DOHH2 (cell line): ENCODE measurements at regions not wholly inside any gene's neighbourhood (a gene's known extent, or its start where the extent isn't known, plus 50 kb on each side); places are given as distances from the start of the nearest gene placed in this dataset.

ENCODE experiments used
- CTCF ChIP-seq: fragments of 200-600 bp; sonication (generic); IDR thresholded peaks from one replicate; pipeline ENCODE4 v1.5.1; 2014; ENCODE audit warnings: antibody characterized with exemption, mild to moderate bottlenecking, low read depth, low read length; ENCODE audit not compliant: poor library complexity, severe bottlenecking
- EZH2phosphoT487 ChIP-seq: fragments of 200-600 bp; sonication (generic); IDR thresholded peaks from 2 replicates; pipeline ENCODE4 v1.6.1; 2017; ENCODE audit warnings: borderline replicate concordance, mild to moderate bottlenecking, antibody characterized with exemption, low read length, moderate library complexity, mixed read lengths

- no peak for TF ChIP-seq CTCF
- TF ChIP-seq EZH2phosphoT487, result no peak
Observed at GRCh38 chr6:137311940-137312339, 92.8 kb upstream of the IFNGR1 start.
